ENCODE measurements at regions not wholly inside any gene's neighbourhood (a gene's known extent, or its start where the extent isn't known, plus 50 kb on each side); places are given as distances from the start of the nearest gene placed in this dataset.

GRCh38 chr6:131450861-131451260 is 122.2 kb upstream of the ARG1 start:
- no peak for TF ChIP-seq CTCF (IDR thresholded peaks at IDR 0.05; ENCODE audit: insufficient read depth, low read length, poor library complexity, severe bottlenecking)
- DNase-seq (ENCODE audit: extremely low read depth, insufficient read length) = no peak

GRCh38 chr6:131451321-131452144 is 121.5 kb upstream of the ARG1 start:
- TF ChIP-seq CTCF (IDR thresholded peaks at IDR 0.05; ENCODE audit: insufficient read depth, low read length, poor library complexity, severe bottlenecking) = no peak
- Histone ChIP-seq H3K4me3 (replicated peaks; ENCODE audit: low read depth, low read length) (no peak overlapping the region), H3K27me3 (replicated peaks; ENCODE audit: control insufficient read depth, insufficient read depth, low read length) (no peaks in the 10 kb centered on the region), H3K36me3 (ENCODE audit: control insufficient read depth, insufficient read depth, low read length) (no peaks in the 10 kb centered on the region)
- DNase-seq (ENCODE audit: extremely low read depth, insufficient read length) = no peak

More at GRCh38 chr6:131450861-131451260, 122.2 kb upstream of the ARG1 start:
- H3K27me3 ChIP-seq (replicated peaks; ENCODE audit: control insufficient read depth, insufficient read depth, low read length) = no peaks in the 10 kb centered on the region
- no peak overlapping the region for H3K4me3 ChIP-seq (replicated peaks; ENCODE audit: low read depth, low read length)
- no peaks in the 10 kb centered on the region for H3K36me3 ChIP-seq (ENCODE audit: control insufficient read depth, insufficient read depth, low read length)

GRCh38 chr6:131453803-131454202 is 119.2 kb upstream of the ARG1 start:
- no peaks in the 10 kb centered on the region; the same call in none of the 2 replicates for H3K27me3 ChIP-seq (replicated peaks; ENCODE audit: control insufficient read depth, insufficient read depth, low read length)
- no peak for TF ChIP-seq CTCF (IDR thresholded peaks at IDR 0.05; ENCODE audit: insufficient read depth, low read length, poor library complexity, severe bottlenecking)
- H3K4me3 ChIP-seq (replicated peaks; ENCODE audit: low read depth, low read length) = no peak overlapping the region
- no peaks in the 10 kb centered on the region for H3K36me3 ChIP-seq (ENCODE audit: control insufficient read depth, insufficient read depth, low read length)
- no peak for DNase-seq (ENCODE audit: extremely low read depth, insufficient read length)

- no peak overlapping the region for H3K4me3 ChIP-seq (replicated peaks; ENCODE audit: low read depth, low read length)
- no peak for TF ChIP-seq CTCF (IDR thresholded peaks at IDR 0.05; ENCODE audit: insufficient read depth, low read length, poor library complexity, severe bottlenecking)
Observed at GRCh38 chr6:131456565-131456964, 116.5 kb upstream of the ARG1 start.

GRCh38 chr6:131459005-131459404 is 114.0 kb upstream of the ARG1 start:
- H3K27me3 ChIP-seq (replicated peaks; ENCODE audit: control insufficient read depth, insufficient read depth, low read length) = no peaks in the 10 kb centered on the region; the same call in none of the 2 replicates
- DNase-seq (ENCODE audit: extremely low read depth, insufficient read length) = no peak
- TF ChIP-seq CTCF (IDR thresholded peaks at IDR 0.05; ENCODE audit: insufficient read depth, low read length, poor library complexity, severe bottlenecking) = no peak
- H3K36me3 ChIP-seq (ENCODE audit: control insufficient read depth, insufficient read depth, low read length) = no peaks in the 10 kb centered on the region
- no peak overlapping the region for H3K4me3 ChIP-seq (replicated peaks; ENCODE audit: low read depth, low read length)

More at GRCh38 chr6:131456565-131456964, 116.5 kb upstream of the ARG1 start:
- H3K27me3 ChIP-seq (replicated peaks; ENCODE audit: control insufficient read depth, insufficient read depth, low read length) = no peaks in the 10 kb centered on the region; the same call in none of the 2 replicates
- H3K36me3 ChIP-seq (ENCODE audit: control insufficient read depth, insufficient read depth, low read length) = no peaks in the 10 kb centered on the region
- no peak for DNase-seq (ENCODE audit: extremely low read depth, insufficient read length)
